GM12874 (cell line): ENCODE measurements at regions not wholly inside any gene's neighbourhood (a gene's known extent, or its start where the extent isn't known, plus 50 kb on each side); places are given as distances from the start of the nearest gene placed in this dataset.

Experiments used
- TF ChIP-seq, protein P1 (sequence below): IDR thresholded peaks from 2 replicates; pipeline ENCODE4 v1.5.1; 2011; ENCODE audit warnings: low read depth, mild to moderate bottlenecking, control low read depth, low read length, moderate library complexity; ENCODE audit not compliant: insufficient read depth

DNA sequence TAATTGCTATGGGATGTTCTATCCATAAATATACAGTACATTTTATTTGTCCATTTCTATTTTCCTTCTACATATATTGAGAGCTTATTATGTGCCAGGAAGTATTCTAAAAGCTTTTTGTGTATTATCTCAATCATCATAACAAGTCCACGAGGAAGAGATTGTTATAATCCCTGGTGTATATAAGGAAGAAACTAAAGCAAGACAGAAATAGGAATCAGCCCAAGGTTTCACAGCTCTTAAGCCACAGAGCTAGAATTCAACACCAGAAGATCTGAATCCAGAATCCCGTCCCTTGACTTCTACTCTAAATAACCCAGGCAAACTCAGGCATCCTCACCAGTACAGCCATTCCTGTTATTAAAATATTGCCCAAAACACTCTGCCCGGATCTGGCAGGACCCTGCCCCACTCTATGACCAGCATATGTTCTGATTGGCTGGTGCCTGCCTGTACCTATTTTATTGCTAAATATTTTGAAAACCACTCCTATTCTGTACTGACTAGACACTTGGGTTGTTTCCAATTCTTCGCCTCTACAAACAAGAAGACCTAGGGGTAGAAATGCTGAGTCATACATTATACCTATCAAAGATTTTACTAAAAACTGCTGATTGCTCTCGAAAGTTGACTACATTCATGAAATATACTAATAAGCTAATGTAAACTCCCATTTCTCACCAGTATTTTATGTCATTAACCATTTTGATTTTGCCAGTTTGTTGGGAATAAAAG lies 297.4 kb downstream of the ENC1 start:
- TF ChIP-seq, protein P1, sequence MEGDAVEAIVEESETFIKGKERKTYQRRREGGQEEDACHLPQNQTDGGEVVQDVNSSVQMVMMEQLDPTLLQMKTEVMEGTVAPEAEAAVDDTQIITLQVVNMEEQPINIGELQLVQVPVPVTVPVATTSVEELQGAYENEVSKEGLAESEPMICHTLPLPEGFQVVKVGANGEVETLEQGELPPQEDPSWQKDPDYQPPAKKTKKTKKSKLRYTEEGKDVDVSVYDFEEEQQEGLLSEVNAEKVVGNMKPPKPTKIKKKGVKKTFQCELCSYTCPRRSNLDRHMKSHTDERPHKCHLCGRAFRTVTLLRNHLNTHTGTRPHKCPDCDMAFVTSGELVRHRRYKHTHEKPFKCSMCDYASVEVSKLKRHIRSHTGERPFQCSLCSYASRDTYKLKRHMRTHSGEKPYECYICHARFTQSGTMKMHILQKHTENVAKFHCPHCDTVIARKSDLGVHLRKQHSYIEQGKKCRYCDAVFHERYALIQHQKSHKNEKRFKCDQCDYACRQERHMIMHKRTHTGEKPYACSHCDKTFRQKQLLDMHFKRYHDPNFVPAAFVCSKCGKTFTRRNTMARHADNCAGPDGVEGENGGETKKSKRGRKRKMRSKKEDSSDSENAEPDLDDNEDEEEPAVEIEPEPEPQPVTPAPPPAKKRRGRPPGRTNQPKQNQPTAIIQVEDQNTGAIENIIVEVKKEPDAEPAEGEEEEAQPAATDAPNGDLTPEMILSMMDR: no peak

DNA sequence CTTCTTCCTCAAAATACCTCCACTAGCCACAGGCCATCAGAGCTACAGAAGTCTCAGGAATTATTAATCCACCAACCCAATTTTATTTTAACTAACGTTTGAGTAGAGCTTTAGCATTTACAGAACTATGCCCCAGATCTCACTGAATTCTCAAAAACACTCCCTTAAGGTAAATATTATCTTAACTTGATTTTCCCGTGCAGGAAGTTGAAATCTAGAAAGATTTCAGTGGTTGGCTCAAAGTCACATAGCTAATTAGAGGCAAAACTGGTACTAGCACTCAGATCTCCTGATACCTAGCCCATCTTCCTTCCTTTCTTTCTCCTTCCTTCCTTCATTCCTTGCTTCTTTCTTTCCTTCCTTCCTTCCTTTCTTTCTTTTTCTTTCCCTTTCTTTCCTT lies 298.3 kb downstream of the ENC1 start:
- TF ChIP-seq, protein P1: no peak

DNA sequence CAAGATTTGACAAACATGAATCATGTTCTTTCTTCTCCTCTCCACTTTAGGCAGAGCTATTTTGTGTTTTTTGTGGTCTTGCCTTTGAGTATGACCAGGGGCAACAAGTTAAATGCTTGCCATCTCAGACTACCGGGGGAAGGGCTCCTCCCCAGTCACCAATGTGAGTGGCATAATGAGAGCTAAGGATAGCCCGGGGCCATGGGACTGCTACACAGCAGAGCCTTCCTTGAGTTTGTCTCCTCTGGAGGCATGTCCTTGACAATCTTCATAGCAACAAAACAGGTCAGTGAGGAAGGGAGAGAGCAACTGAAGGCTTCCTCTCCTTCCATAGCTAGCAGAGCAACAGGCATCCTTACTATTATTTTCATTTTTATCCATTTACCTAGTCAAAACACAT lies 299.3 kb downstream of the ENC1 start:
- TF ChIP-seq, protein P1: no peak

DNA sequence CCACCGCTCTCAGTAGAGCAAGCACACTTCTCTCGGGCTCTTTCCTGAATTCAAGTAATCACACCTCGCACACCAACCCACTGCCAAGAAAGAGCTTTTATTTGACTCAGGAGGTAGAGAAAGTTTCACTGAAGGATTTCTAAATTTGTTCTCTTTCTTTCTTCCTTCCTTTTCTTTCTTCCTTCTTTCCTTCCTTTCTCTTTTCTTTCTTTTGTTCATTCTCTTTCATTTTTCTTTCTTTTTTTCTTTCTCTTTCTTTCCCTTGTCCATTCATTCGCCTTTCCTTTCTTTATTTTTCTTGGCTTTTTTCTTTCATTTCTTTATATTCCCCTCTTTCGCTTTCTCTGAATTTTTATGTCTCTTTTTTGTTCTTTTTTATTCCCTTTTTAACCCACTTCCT lies 300.1 kb downstream of the ENC1 start:
- TF ChIP-seq, protein P1: no peak

DNA sequence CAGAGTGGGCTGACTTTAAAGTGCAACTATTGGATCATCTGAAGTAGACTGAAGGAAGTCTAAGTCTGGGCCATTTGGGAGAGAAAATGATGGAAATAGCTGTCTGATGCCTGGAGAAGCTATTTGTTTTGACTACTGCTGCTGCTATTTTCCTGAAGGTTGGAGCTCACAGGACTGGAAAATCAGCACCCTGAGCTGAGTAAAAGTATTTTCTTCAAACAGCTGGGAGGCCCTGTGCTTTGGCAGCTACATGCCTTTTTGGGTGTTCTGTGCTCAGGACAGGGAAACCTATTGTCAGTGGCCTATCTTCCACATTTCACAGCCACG lies 302.6 kb downstream of the ENC1 start:
- TF ChIP-seq, protein P1: no peak

DNA sequence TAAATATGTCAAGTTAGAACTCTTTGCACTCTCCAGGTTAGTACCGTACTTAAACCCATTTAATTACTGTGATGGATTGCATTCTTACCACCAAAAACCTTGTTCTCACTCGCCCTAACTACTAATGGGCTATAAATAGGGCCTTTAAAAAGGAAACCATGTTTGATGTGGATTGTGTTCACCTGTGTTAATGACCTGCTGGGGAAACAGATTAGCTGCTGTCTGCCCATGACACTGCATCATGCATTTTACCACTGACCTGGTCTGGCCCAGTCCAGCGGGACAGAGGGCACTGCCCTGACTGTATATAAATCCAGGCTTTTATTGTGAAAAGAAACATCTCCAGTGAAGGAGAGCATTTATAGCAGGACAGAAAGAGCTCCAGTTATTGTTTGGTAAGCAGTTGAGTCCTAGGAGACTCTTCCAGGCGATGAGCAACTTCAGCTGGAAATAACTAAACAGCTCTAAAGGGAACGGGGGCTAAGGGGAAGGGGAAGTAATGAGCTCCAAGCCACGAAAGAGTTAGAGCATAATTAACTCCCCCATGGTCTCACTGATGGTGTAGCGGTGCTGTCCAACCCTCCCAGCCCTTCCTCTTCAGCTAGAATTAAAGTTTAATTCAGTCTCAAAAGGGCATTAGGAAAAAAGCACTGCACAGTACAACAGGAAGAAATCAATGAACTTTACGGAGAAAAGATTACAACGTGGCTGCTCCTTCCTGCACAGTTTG lies 303.1 kb downstream of the ENC1 start:
- TF ChIP-seq, protein P1: no peak

DNA sequence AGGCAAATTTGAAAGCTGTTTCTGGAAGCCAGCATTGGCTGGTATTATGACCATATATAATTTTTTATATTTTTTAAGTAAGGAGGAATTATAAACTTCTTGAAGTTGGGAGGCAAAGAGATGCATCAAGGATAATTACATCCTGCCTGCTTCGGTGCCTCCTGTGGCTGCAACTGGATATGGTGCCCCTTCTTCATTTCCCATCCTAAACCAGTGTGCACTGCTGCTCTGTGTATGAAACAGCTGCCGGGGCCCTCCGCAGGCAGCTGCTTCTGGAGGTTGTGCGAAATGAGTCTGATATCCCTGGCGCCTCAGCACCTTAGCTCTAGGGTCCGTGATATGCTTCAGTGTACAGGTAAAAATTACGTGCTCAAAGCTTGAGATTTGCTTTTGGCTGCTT lies 304.2 kb downstream of the ENC1 start:
- TF ChIP-seq, protein P1: no peak
